ENCODE measurements at regions not wholly inside any gene's neighbourhood (a gene's known extent, or its start where the extent isn't known, plus 50 kb on each side); places are given as distances from the start of the nearest gene placed in this dataset.

DNA sequence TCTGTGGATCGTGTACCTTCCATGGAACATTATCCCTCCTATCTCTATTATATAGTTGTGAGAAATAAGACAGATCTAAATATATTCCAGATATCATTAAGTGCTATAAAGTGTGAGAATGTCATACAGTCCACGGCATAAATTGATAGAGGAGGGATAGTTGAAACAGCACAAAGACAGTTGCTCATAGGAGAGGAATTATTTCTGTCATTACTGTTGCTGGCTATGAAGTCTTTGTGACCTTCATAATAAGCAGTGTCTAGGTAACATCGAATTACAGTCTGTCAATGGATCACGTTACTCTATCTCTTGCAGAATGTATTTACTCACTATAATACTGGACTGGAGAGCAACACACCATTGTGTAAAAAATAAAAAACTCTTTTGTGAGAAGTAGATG is 671.5 kb upstream of the PCDH20 start:
- TF ChIP-seq, protein P1, sequence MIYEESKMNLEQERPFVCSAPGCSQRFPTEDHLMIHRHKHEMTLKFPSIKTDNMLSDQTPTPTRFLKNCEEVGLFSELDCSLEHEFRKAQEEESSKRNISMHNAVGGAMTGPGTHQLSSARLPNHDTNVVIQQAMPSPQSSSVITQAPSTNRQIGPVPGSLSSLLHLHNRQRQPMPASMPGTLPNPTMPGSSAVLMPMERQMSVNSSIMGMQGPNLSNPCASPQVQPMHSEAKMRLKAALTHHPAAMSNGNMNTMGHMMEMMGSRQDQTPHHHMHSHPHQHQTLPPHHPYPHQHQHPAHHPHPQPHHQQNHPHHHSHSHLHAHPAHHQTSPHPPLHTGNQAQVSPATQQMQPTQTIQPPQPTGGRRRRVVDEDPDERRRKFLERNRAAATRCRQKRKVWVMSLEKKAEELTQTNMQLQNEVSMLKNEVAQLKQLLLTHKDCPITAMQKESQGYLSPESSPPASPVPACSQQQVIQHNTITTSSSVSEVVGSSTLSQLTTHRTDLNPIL (CRISPR knock-in tag; IDR thresholded peaks at IDR 0.05; ENCODE audit: low read depth): no peak
- TF ChIP-seq CSDC2 (CRISPR knock-in tag; IDR thresholded peaks at IDR 0.05) (no peak), ARNTL (CRISPR knock-in tag; IDR thresholded peaks at IDR 0.05; ENCODE audit: borderline replicate concordance, low read depth) (no peak), ZC3H10 (CRISPR knock-in tag; IDR thresholded peaks at IDR 0.05) (no peak), SNAI2 (CRISPR knock-in tag; IDR thresholded peaks at IDR 0.05) (no peak), GLIS3 (CRISPR knock-in tag; IDR thresholded peaks at IDR 0.05) (no peak), ZNF8 (CRISPR knock-in tag; IDR thresholded peaks at IDR 0.05) (no peak), ZFP30 (CRISPR knock-in tag; IDR thresholded peaks at IDR 0.05) (no peak)
- TF ChIP-seq, protein P2, sequence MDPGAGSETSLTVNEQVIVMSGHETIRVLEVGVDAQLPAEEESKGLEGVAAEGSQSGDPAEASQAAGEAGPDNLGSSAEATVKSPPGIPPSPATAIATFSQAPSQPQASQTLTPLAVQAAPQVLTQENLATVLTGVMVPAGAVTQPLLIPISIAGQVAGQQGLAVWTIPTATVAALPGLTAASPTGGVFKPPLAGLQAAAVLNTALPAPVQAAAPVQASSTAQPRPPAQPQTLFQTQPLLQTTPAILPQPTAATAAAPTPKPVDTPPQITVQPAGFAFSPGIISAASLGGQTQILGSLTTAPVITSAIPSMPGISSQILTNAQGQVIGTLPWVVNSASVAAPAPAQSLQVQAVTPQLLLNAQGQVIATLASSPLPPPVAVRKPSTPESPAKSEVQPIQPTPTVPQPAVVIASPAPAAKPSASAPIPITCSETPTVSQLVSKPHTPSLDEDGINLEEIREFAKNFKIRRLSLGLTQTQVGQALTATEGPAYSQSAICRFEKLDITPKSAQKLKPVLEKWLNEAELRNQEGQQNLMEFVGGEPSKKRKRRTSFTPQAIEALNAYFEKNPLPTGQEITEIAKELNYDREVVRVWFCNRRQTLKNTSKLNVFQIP (CRISPR knock-in tag; IDR thresholded peaks at IDR 0.05; ENCODE audit: borderline replicate concordance, low read depth): no peak
- TF ChIP-seq, protein P3, sequence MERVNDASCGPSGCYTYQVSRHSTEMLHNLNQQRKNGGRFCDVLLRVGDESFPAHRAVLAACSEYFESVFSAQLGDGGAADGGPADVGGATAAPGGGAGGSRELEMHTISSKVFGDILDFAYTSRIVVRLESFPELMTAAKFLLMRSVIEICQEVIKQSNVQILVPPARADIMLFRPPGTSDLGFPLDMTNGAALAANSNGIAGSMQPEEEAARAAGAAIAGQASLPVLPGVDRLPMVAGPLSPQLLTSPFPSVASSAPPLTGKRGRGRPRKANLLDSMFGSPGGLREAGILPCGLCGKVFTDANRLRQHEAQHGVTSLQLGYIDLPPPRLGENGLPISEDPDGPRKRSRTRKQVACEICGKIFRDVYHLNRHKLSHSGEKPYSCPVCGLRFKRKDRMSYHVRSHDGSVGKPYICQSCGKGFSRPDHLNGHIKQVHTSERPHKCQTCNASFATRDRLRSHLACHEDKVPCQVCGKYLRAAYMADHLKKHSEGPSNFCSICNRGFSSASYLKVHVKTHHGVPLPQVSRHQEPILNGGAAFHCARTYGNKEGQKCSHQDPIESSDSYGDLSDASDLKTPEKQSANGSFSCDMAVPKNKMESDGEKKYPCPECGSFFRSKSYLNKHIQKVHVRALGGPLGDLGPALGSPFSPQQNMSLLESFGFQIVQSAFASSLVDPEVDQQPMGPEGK (CRISPR knock-in tag; IDR thresholded peaks at IDR 0.05; ENCODE audit: borderline replicate concordance): no peak
